GM19035 (cell line): ENCODE measurements at regions not wholly inside any gene's neighbourhood (a gene's known extent, or its start where the extent isn't known, plus 50 kb on each side); places are given as distances from the start of the nearest gene placed in this dataset.

Experiments used
- ATAC-seq: cut with Tn5 transposase; IDR thresholded peaks from one replicate; pipeline ENCODE4 v1.9.1; 2021; ENCODE audit not compliant: unreplicated experiment

- no peak for ATAC-seq
Observed at GRCh38 chr12:30874455-30875321, 51.9 kb upstream of the TSPAN11 start.

- ATAC-seq = no peak
Observed at GRCh38 chr12:30870491-30871265, 55.9 kb upstream of the TSPAN11 start.

- no peak for ATAC-seq
Observed at GRCh38 chr12:30867415-30867814, 59.1 kb upstream of the TSPAN11 start.

- ATAC-seq = no peak
Observed at GRCh38 chr12:30866256-30866655, 60.3 kb upstream of the TSPAN11 start.

- ATAC-seq = no peak
Observed at GRCh38 chr12:30863839-30864238, 62.7 kb upstream of the TSPAN11 start.

- no peak for ATAC-seq
Observed at GRCh38 chr12:30862486-30862885, 64.1 kb upstream of the TSPAN11 start.

- no peak for ATAC-seq
Observed at GRCh38 chr12:30859226-30859625, 67.3 kb upstream of the TSPAN11 start.

GRCh38 chr12:30858471-30858870 is 68.1 kb upstream of the TSPAN11 start:
- no peak for ATAC-seq

GRCh38 chr12:30853561-30854133 is 72.9 kb upstream of the TSPAN11 start:
- ATAC-seq = no peak

- no peak for ATAC-seq
Observed at GRCh38 chr12:30850684-30851083, 75.9 kb upstream of the TSPAN11 start.

- ATAC-seq = no peak
Observed at GRCh38 chr12:30847259-30847658, 79.3 kb upstream of the TSPAN11 start.

GRCh38 chr12:30846776-30847175 is 79.8 kb upstream of the TSPAN11 start:
- no peak for ATAC-seq

GRCh38 chr12:30845676-30846075 is 80.9 kb upstream of the TSPAN11 start:
- ATAC-seq = no peak

- ATAC-seq = no peak
Observed at GRCh38 chr12:30843211-30843610, 83.3 kb upstream of the TSPAN11 start.

GRCh38 chr12:30840715-30841114 is 85.8 kb upstream of the TSPAN11 start:
- ATAC-seq = no peak

GRCh38 chr12:30839643-30840220 is 85.0 kb upstream of the CAPRIN2 start:
- no peak for ATAC-seq

GRCh38 chr12:30837595-30837994 is 82.8 kb upstream of the CAPRIN2 start:
- no peak for ATAC-seq

- no peak for ATAC-seq
Observed at GRCh38 chr12:30836656-30837445, 82.1 kb upstream of the CAPRIN2 start.

- ATAC-seq = no peak
Observed at GRCh38 chr12:30835216-30835615, 80.5 kb upstream of the CAPRIN2 start.

GRCh38 chr12:30830751-30831150 is 76.0 kb upstream of the CAPRIN2 start:
- no peak for ATAC-seq

- no peak for ATAC-seq
Observed at GRCh38 chr12:30829876-30830275, 75.1 kb upstream of the CAPRIN2 start.
